ENCODE measurements at regions not wholly inside any gene's neighbourhood (a gene's known extent, or its start where the extent isn't known, plus 50 kb on each side); places are given as distances from the start of the nearest gene placed in this dataset.

GRCh38 chr12:13843841-13844240, 137.6 kb downstream of the GRIN2B start:
- intact Hi-C loops (cut with micrococcal nuclease): no loop called here

GRCh38 chr12:13841358-13841757, 140.0 kb downstream of the GRIN2B start:
- intact Hi-C loops (cut with micrococcal nuclease): no loop called here

GRCh38 chr12:13839365-13840336, 141.8 kb downstream of the GRIN2B start:
- intact Hi-C loops (cut with micrococcal nuclease): no loop called here

GRCh38 chr12:13836099-13836498, 145.3 kb downstream of the GRIN2B start:
- intact Hi-C loops (cut with micrococcal nuclease): no loop called here

GRCh38 chr12:13835652-13836051, 145.8 kb downstream of the GRIN2B start:
- intact Hi-C loops (cut with micrococcal nuclease): no loop called here

GRCh38 chr12:13834241-13834640, 147.2 kb downstream of the GRIN2B start:
- intact Hi-C loops (cut with micrococcal nuclease): no loop called here

GRCh38 chr12:13817131-13817530, 164.3 kb downstream of the GRIN2B start:
- intact Hi-C loops (cut with micrococcal nuclease): no loop called here

GRCh38 chr12:13816394-13816793, 165.0 kb downstream of the GRIN2B start:
- intact Hi-C loops (cut with micrococcal nuclease): no loop called here

GRCh38 chr12:13812168-13812567, 169.2 kb downstream of the GRIN2B start:
- intact Hi-C loops (cut with micrococcal nuclease): no loop called here

- intact Hi-C loops (cut with micrococcal nuclease): no loop called here
Measured at GRCh38 chr12:13811061-13811460, 170.3 kb downstream of the GRIN2B start.

GRCh38 chr12:13805041-13805440, 176.4 kb downstream of the GRIN2B start:
- intact Hi-C loops (cut with micrococcal nuclease): no loop called here

- intact Hi-C loops (cut with micrococcal nuclease): no loop called here
Measured at GRCh38 chr12:13801543-13801942, 179.9 kb downstream of the GRIN2B start.

- intact Hi-C loops (cut with micrococcal nuclease): loop anchor here (10.0 kb wide), 1 partner anchor 1175 kb away; no protein-coding TSS in a partner anchor
Measured at GRCh38 chr12:13799574-13799973, 181.8 kb downstream of the GRIN2B start.

- intact Hi-C loops (cut with micrococcal nuclease): loop anchor here (10.0 kb wide), 1 partner anchor 1173 kb away; no protein-coding TSS in a partner anchor
Measured at GRCh38 chr12:13798162-13798561, 183.2 kb downstream of the GRIN2B start.

GRCh38 chr12:13794706-13795105, 186.7 kb downstream of the GRIN2B start:
- intact Hi-C loops (cut with micrococcal nuclease): loop anchor here (10.0 kb wide), 1 partner anchor 1170 kb away; no protein-coding TSS in a partner anchor

GRCh38 chr12:13790317-13790716, 191.1 kb downstream of the GRIN2B start:
- intact Hi-C loops (cut with micrococcal nuclease): loop anchor here (10.0 kb wide), 1 partner anchor 1166 kb away; no protein-coding TSS in a partner anchor

GRCh38 chr12:13788626-13789025, 192.8 kb downstream of the GRIN2B start:
- intact Hi-C loops (cut with micrococcal nuclease): no loop called here

- intact Hi-C loops (cut with micrococcal nuclease): no loop called here
Measured at GRCh38 chr12:13786646-13787045, 194.8 kb downstream of the GRIN2B start.

GRCh38 chr12:13784504-13784903, 196.9 kb downstream of the GRIN2B start:
- intact Hi-C loops (cut with micrococcal nuclease): no loop called here

- intact Hi-C loops (cut with micrococcal nuclease): no loop called here
Measured at GRCh38 chr12:13780453-13780852, 200.9 kb downstream of the GRIN2B start.

GRCh38 chr12:13777374-13777773, 204.0 kb downstream of the GRIN2B start:
- intact Hi-C loops (cut with micrococcal nuclease): no loop called here

- intact Hi-C loops (cut with micrococcal nuclease): no loop called here
Measured at GRCh38 chr12:13772264-13772663, 209.1 kb downstream of the GRIN2B start.

- intact Hi-C loops (cut with micrococcal nuclease): no loop called here
Measured at GRCh38 chr12:13770576-13770975, 210.8 kb downstream of the GRIN2B start.

Measured in T-helper 1 cell treated with Interleukin-12 subunit alpha and Interleukin-12 subunit beta and Interleukin-4 antibody, amounts not matched to agents 30 ng/mL and 1 ng/mL, for 36 hours (primary cell).